Sciatic nerve (tissue), 2 donors: ENCODE measurements at regions not wholly inside any gene's neighbourhood (a gene's known extent, or its start where the extent isn't known, plus 50 kb on each side); places are given as distances from the start of the nearest gene placed in this dataset.

ENCODE experiments used
- ATAC-seq: fragments of 200-7000 bp; cut with Tn5 transposase; one replicate; pipeline ENCODE4 v1.9.1; 2020; ENCODE audit warnings: mild to moderate bottlenecking, moderate library complexity
- DNase-seq: peaks from one replicate; pipeline ENCODE4 v3.0.0-alpha.2; 2020; ENCODE audit warnings: low spot score
- intact Hi-C: fragments of 100-400 bp; cut with DNase I; formaldehyde crosslinking; loops from one replicate; pipeline ENCODE4 v1.14.2; 2022
- donor health status: DM: no; HTN: no; CAD: no.
- donor health status: DM: no; HTN: no; CAD: no.

DNA sequence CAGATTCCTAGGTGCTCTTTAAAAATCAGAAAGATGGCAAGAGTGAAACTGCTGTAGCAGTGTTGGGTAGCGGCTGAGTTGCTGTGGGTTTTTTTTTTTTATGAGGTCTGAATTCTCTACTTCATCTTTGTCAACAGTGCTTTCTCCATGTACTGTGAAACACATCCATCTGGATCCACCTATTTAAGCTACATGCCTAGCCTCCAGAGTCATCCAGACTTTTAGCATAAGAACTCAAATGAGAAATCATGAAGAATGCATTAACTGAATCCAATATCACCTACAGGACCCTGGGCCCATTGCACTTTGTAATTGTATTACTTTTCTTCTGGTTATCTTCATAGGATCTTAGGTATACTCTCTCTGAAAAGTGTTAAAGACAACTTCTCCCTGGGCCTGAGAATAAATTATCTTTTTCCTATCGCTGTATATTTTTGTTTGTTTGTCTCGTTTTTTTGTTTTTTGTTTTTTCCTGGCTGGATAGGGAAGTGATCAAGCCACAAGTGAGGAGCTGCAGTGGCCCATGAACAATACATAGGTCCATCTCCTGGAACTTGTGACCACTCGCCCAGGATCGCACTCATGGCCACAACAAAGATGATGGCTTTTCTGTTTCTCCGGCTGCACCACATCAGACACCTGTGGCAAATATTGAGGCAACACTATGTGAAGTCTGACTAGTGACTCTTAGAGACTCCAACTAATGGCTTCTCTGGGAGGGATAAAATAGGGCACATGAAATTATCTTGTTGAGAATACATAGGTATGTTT lies 609.9 kb upstream of the AGTR1 start:
- DNase-seq = no peak
- ATAC-seq = no peak
- intact Hi-C loops = no loop called here

DNA sequence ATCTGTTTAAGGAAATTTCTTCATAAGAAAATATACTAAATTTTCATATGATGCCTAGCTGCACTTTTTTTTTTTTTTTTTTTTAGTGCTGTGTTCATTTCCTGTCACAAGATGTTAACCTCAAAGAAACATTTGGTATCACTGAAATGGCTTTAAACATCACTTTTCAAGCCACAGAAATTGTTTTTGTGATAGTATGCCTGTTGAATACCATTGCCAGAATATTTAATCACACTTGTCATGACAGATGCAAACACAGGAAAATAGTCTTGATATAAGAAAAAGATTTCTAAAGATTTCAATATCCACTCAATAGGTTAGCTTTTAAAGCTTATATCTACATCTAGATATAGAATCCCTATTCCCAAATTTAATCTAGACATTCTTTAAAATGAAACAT lies 608.5 kb upstream of the AGTR1 start:
- DNase-seq (no peak), ATAC-seq (no peak)
- intact Hi-C loops = no loop called here

DNA sequence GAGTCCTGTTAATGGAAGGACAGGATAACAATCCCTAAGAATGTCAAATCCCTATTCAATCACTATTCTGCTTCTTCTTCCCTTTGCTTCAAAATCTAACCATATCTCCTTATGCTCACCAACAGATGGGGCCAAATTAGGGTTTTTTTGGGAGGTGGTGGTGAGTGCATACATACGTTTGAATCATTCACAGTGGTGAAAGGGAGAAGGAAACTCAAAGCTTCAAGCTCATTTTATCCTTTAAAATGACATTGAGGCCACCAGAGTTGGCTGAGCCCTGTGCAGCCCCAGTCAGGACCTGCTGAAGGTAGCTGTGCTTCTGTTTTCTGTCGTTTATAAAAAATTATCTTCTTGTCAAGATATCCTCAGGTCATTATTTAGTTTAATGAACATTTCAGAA lies 607.5 kb upstream of the AGTR1 start:
- intact Hi-C loops = no loop called here
- DNase-seq (no peak), ATAC-seq (no peak)

DNA sequence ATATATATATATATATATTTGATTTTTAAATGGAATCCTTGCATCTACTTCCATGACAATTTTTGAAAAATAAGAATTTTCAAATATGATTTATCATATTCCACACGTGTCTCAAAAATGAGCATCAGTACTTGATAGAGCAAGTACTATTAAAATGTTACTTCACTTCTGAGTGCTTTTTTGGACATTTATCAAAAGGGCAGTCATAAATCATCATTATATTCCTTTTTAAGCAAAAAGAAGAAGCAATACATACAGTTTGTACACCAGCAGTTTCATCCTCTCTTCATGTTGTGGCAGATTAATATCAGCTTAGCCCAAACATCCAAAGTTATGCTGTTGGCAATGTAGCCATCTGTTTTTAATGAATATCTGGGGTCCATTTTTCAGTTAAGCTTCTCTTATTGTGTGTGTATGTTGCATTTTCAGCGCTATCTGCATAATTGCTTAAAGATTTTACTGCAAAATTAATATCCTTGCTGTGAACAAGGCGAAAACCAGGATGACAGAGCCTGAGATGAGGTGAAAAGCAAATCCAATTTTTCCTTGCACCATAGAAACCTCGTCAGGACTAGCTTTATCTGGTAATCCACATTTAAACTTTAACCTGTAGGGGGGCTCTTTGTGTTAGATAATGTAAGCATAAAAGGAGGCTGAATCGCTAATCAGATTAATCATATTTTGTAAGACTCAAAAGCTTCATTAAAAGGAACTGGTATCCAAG lies 604.9 kb upstream of the AGTR1 start:
- no peak for DNase-seq
- ATAC-seq = no peak
- intact Hi-C loops = no loop called here

DNA sequence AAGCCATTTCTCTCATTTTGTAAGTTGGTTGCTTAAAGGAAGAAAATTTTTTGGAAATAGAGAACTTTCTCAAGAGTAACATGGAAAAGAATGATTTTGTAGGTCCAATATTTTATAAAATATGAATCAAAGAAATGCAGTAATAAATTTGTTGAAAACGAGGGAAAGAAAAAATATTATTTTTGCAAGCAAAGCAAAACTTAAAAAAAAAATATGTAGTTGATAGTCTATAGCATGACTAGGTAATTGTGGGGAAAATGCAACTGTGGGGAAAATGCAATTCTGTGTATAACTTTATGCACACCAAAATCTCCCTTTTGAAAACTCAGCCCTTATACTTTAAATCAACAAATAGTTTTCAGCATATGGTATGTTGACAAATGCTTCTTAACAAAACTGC lies 604.0 kb upstream of the AGTR1 start:
- no peak for ATAC-seq
- intact Hi-C loops = no loop called here
- DNase-seq = no peak

DNA sequence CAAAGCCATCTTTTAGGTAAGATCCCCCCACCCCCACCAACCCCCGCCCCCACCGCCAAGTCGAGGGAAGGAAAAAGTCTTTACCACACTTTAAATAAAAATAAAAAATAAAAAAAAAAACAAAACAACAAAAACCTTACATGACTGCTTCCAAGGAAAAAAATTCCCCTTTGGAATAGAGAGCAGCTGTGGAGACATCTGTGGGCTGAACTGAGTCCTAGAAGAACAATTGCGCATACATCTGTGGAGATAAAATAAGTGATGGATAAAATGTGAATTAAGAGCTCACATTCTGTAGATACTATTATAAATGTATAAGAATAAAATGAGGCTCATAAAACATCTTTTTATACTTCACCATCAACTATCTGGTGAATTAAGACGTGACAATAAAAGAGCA lies 601.7 kb upstream of the AGTR1 start:
- ATAC-seq (no peak), DNase-seq (no peak)
- intact Hi-C loops = no loop called here

DNA sequence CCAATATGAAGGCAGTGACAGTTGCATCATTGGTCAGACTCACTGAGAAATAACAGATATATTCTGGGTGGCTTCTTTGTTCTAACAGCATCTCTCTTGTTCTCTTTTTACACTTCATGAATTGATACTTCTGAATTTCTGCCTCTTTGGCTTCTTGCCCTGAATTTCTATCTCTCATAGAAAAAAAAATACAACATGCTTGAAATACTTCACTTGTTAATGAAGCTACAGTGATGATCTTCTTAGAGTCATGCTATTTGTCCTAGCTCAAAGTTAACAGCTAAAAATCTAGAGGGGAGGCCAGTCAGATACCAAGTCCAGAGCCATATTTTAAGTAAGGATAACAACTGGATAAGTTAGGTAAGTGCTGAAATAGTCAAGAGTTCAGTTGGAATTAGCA lies 597.2 kb upstream of the AGTR1 start:
- ATAC-seq = no peak
- intact Hi-C loops = no loop called here
- DNase-seq = no peak

DNA sequence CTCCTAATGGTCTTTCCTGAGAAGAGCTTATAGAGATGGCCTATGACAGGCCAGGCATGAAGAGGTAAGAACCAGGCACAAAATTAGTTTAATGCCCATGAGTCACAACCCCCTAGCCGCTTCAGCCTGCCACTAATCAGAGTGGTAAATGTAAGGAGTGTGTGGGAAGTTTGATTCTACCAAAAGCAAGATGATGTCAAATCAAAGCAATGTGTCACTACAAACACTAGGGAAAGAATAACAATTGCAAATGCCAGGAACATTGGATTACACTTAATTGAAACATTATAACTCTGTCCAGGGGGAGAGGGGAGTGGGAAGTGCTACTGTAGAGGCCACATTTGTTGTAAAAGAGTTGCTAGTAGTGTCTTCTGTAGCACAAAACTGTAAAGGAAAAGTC lies 596.6 kb upstream of the AGTR1 start:
- DNase-seq (no peak), ATAC-seq (no peak)
- intact Hi-C loops = no loop called here

DNA sequence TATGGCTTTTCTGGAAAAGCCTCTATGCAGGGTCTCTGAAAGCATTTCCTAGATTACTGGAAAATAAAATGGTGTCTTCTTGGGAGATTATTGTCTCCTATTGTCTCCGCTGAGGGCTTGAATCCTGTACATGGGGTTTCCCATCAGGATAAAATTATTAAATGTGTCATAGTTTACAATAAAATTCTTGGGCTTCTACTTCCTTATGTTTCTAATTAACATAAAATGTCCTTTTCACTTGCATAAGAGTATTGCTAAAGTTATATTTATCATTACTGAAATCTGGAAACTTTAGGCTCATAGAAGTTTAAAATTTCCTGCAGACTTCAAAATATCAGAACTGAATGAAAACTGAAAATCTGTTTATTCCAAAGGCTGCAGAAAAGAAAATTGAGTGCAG lies 595.5 kb upstream of the AGTR1 start:
- no peak for DNase-seq
- intact Hi-C loops = no loop called here
- ATAC-seq = no peak

DNA sequence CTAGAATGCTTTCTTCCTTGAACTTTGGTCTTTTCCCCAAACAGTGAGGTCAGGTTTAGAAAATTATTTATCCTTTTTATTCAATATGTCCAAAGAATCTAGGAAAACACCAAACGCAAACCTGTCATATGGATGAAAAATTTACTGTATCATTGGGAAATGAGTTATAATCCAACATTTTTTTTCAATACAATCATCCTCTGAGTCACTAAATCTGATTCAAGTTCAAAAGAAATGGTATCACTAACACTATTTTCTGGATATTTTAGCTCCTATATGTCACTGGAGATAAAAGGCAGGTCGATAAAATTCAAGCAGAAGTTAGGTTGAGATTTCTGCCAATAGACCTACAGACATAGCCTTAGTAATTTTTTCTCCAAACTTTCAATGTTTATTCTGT lies 591.6 kb upstream of the AGTR1 start:
- ATAC-seq (no peak), DNase-seq (no peak)
- intact Hi-C loops = no loop called here

DNA sequence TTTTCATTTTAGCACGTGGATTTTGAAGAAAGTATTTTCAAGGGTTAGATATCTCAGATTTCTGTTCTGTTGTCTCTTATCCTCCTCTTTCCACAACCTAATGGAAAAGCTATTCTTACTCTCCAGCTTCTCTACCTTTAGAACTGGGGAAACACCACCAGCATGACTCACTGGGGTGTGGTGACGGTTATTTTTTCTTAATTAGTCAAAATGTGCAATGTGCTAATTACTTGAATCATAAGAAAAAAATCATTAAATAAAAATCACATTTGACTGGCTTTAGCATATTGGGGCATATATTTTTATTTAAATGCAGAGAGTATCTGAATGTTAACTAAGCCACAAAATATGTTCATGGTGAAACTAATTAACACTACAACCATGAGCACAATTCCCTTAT lies 570.7 kb upstream of the AGTR1 start:
- intact Hi-C loops = no loop called here
- no peak for ATAC-seq
- DNase-seq = no peak

DNA sequence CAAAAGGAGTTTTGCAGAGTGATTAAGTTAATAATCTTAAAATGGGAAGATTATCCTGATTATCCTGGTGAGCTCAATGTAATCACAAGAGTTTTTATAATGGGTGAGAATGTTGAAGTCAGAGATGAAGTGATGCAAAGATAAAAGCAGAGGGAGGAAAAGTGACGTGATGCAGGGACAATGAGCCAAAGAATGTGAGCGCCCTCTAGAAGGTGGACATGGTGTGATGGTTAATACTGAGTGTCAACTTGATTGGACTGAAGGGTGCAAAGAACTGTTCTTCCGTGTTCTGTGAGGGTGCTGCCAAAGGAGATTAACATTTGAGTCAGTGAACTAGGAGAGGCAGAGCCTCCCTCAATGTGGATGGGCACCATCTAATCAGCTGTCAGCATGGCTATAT lies 569.6 kb upstream of the AGTR1 start:
- intact Hi-C loops = no loop called here
- ATAC-seq = no peak

DNA sequence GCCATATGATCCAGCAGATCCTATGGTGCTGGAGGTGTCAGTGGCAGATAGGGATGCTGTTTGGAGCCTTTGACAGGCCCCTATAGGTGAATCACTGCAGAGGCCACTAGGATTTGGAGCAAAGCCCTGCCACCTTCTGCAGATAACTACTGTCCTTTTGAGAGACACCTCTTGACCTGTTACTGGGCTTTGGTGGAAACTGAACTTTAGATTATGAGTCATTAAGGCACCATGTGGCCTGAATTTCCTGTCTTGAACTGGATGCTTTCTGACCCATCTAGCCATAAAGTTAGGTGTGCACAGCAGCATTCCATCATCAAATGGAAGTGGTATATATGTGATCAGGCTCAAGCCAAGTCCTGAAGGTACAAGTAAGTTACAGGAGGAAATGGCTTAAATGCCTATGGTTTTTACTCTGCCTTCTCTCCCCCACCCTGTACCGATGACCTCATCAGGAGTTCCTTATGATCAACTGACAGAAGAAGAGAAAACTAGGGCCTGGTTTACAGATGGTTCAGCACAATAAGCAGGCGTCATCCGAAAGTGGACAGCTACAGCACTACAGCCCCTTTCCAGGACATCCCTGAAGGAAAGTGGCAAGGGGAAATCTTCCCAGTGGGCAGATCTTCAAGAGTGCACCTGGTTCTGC lies 565.6 kb upstream of the AGTR1 start:
- no peak for DNase-seq
- no peak for ATAC-seq
- intact Hi-C loops = no loop called here

More for the DNA sequence above, 569.6 kb upstream of the AGTR1 start:
- DNase-seq = no peak

DNA sequence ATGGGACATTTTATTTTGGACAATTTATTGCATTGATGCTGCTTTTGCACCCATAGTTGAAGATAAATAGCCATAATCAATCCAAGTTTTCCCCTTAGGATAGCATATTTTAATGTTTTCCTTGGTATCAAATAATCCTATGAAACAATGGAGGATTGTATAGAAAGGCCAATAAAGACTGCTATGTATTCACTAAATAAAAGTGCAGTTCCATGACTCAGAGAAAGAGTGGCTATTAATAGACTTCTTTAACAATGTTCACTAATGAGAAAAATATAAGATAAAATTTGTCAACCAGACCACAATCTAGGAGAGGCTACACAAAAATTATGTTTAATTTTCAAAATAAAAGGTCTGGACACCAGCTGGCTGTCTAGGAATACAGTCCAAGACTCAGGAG lies 560.9 kb upstream of the AGTR1 start:
- no peak for DNase-seq
- intact Hi-C loops = no loop called here
- ATAC-seq = no peak

DNA sequence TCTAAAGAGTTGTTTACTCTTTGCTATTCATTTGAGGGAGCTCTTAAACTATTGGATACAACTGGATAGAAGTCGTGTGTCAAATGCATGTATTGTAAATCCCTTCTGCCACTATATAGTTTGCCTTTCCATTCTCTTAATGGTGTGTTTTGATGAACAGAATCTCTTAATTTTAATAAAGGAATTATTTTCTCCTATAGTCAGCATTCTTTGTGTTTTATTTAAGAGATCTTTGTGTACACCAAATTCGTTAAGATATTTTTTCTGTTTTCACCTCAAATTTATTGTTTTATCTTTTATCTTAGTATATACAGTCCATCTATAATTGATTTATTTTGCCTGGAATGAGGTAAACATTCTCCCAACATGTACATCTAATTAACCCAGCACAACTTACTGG lies 551.5 kb upstream of the AGTR1 start:
- DNase-seq (no peak), ATAC-seq (no peak)
- intact Hi-C loops = no loop called here

DNA sequence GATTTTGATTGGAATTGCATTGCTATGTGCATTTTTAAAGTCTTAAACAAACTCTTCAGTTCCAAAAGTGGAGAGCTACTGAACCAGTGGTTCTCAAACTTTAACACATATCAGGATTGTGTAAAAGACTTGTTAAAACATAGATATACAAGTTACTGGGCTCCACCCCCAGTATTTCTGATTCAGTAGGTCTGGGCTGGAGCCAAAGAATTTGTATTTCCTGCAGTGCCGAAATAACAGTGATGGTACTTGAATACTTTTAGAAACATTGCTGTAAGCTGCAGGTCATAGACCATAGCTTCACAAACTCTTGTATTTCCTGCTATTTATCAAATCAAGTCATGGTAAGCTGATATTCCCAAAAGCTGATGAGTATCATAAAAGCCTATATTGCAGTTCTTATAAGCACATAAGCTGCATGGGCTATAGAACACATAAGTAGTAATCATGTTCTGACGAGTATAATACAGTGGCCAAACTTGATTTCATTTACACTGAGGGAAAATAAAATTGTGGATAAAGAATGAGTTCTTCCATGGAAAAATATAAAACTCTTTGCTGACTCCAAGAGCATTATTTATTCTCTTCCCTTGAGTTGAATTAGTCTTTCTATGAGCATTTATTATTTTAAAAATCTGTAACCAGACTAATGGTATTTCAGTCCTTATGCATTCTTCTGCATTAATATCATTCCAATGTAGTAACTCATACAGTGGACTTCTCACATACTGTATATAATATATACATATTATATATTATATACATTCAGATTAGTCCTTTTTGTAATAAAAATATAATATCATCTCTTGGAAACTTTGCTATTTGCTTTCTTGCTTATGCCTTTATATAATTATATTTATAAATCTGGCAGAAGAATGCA lies 550.5 kb upstream of the AGTR1 start:
- no peak for DNase-seq
- intact Hi-C loops = no loop called here
- no peak for ATAC-seq

DNA sequence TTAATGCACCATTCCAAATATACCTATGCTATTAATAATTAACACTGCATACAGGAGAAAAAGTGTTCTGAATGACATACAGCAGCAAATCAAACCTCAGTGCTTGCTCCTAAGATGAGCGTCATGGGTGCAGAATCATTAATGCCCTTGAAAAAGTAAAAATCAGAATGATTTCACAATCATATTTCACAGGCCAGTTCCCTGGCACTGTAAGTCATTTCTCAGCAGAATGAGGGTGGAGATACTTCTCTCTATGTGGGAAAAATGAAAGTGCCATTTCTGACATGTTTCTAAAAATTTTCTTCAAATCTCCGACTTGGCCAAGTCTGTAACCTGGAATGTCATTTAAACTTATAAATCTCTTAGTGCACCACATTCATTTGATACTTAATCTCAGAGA lies 549.8 kb upstream of the AGTR1 start:
- DNase-seq = no peak
- ATAC-seq = no peak
- intact Hi-C loops = no loop called here

DNA sequence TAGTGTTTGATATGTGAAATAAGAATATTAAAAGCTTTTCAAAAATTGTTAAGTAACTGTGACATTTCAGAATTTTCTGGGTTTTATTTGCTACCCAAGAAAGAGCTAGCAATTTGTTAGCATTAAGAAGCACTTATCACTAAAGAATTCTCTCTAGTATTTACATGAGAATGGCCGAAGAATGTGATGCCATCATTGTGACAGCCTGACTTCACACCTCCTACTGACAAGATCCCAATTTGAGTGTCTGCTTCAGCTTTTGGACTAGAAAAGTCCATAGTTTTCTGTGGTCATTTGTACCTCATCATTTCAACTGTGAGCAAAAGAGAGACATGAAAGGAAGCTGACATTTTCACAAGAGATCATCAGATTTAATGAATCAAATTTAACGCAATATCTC lies 548.1 kb upstream of the AGTR1 start:
- ATAC-seq (no peak), DNase-seq (no peak)
- intact Hi-C loops = no loop called here

DNA sequence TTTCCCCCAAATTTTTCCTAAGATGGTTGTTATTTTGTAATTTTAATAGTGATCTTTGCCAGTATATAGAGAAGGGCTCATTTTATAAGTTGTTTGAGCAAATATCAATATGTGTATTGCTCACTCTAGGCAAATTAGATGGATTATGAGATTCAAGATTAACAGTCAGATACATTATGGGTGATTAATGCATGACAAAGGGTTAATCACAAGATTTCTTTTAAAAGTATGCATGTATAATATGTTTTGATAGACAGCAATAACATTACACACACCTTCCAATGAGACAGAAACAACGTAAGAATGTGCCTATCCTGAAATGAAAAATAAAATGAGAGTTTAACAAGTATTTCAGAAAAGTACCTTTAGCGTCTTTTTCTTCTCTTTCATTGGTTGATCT lies 547.6 kb upstream of the AGTR1 start:
- no peak for DNase-seq
- intact Hi-C loops = no loop called here
- ATAC-seq = no peak

DNA sequence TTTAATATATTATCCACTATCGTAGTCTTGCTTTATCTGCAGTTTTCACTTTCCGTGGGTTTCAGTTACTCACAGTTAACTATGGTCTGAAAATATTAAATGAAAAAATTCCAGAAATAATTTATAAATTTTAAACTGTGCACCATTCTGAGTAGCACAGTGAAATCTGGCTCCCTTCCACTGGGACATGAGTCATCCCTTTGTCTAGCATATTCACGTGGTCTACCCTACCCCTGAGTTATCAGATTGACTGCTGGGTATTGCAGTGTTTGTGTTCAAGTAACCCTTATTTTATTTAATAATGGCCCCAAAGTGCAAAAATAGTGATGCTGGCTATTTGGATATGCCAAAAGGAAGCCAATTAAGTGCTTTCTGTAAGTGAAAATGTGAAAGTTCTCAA lies 539.5 kb upstream of the AGTR1 start:
- intact Hi-C loops = no loop called here
- ATAC-seq (no peak), DNase-seq (no peak)
